ENCODE measurements at regions not wholly inside any gene's neighbourhood (a gene's known extent, or its start where the extent isn't known, plus 50 kb on each side); places are given as distances from the start of the nearest gene placed in this dataset.
A peak's percentile ranks its signal among the peaks of the same experiment; 100 is the strongest.
"Not testable (repeated sequence)": the region's sequence is repeated elsewhere in the genome, so short reads cannot be mapped to it uniquely, and the experiment has no call there.

- ATAC-seq (peak; percentile 31), DNase-seq (no peak)
- intact Hi-C loops (cut with DNase I, micrococcal nuclease): no loop called here
Measured at GRCh38 chr4:38386654-38387188, 277.3 kb upstream of the KLF3 start.

- DNase-seq (peak; percentile 42 to 60), ATAC-seq (no peak)
- intact Hi-C loops (cut with DNase I, micrococcal nuclease): no loop called here
Measured at GRCh38 chr4:38387348-38387747, 276.7 kb upstream of the KLF3 start.

- no peak for DNase-seq
- ATAC-seq: no peak
- intact Hi-C loops (cut with DNase I, micrococcal nuclease): no loop called here
Measured at GRCh38 chr4:38387819-38388218, 276.2 kb upstream of the KLF3 start.

DNA sequence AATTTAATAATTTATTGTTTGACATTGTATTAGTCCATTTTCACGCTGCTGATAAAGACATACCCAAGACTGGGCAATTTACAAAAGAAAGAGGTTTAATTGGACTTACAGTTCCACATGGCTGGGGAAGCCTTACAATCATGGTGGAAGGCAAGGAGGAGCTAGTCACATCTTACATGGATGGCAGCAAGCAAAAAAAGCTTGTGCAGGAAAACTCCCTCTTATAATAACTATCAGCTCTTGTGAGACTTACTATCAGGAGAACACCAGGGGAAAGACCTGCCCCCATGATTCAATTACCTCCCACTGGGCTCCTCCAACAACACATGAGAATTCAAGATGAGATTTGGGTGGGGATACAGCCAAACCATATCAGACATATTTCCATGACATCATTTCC lies 275.1 kb upstream of the KLF3 start:
- intact Hi-C loops (cut with DNase I, micrococcal nuclease); ATAC-seq; DNase-seq: not testable (repeated sequence)

- ATAC-seq: peak; percentile 25
- intact Hi-C loops (cut with DNase I, micrococcal nuclease): no loop called here
- DNase-seq: no peak
Measured at GRCh38 chr4:38390969-38391545, 272.9 kb upstream of the KLF3 start.

GRCh38 chr4:38392223-38392855 lies 271.7 kb upstream of the KLF3 start:
- ATAC-seq (no peak), DNase-seq (no peak)
- intact Hi-C loops (cut with DNase I, micrococcal nuclease): no loop called here

- ATAC-seq: no peak
- DNase-seq: no peak
- intact Hi-C loops (cut with DNase I, micrococcal nuclease): no loop called here
Measured at GRCh38 chr4:38396091-38396490, 267.9 kb upstream of the KLF3 start.

DNA sequence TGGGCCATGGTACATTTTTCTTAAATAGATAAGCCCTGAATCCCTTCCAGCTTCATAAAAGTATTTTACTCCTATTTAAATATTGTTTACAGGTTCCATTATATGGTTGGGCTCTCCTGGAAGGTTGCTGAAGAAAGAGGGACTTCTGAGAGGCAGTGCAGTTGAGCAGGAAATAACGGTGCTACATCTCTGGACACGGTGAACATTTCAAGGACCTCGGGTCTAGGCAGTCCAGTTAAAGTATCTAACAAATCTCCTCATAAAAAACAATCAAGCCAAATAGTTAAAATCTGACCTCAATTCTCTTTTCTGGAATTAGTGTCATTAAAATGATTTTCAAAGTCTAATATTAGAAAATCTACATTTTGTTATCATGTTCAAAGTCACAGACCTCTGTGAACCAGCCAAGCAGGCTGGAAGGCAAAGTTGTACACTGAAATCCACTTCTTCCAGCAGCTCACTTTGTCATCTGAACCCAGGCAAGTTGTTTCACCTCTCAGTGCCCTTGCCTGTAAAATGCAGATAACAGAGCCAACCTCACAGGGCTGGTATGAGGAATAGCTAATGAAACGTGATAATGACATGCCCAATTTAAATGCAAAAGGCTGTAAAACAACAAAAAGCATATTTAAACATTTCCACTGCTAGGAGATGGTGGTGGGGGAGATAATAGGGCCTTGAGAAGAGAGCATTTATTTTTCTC lies 267.0 kb upstream of the KLF3 start:
- DNase-seq (no peak), ATAC-seq (no peak)
- intact Hi-C loops (cut with DNase I, micrococcal nuclease): no loop called here

DNA sequence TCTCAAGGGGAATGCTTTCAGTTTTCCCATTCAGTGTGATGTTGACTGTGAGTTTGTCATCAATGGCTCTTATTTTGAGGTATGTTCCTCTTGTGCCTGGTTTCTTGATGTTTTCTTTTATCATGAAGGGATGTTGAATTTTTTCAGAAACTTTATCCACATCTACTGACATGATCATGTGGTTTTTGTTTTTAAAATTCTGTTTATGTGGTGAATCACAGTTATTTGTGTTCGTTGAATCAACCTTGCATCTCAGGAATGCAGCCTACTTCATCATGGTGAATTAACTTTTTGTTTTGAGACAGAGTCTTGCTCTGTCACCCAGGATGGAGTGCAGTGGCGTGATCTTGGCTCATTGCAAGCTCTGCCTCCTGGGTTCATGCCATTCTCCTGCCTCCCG lies 263.1 kb upstream of the KLF3 start:
- DNase-seq (no peak), ATAC-seq (no peak)
- intact Hi-C loops (cut with DNase I, micrococcal nuclease): no loop called here

DNA sequence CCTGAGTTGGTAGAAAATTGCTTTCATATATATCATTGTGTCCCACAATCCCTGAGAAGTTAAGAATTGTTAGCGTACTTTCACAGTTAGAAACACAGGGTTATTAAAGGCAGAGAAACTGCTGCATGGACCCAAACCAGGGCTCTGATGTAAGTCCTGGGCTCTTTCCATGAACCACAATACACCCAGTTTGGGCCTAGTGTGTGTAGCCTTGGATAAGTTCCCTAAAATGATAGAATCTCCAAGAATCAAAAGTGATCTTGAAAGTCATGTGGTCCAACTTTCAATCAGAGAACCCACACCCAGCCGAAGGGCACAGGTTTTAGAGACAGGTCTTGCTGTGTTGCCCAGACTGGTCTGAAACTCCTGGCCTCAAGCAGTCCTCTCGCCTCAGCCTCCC lies 257.8 kb upstream of the KLF3 start:
- intact Hi-C loops (cut with DNase I, micrococcal nuclease): no loop called here
- ATAC-seq: no peak
- DNase-seq: no peak

DNA sequence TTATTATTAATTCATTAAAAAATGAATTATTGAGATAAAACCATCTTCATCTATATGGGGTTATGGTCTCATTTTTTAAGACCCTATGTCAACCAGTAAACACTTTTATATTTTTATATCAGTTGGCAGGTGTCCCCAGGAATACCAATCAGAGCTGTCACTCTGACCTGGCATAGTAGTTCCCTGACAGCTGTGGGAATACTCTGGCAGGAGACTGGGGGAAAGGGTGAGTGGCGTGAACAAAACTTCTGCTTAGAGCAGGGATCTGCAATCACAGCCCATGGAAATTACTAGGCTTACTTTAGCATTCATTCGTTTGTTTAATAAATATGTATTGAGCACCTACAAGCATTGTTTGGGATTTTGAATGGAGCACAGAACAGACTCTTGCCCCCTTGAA lies 254.1 kb upstream of the KLF3 start:
- no peak for DNase-seq
- intact Hi-C loops (cut with DNase I, micrococcal nuclease): no loop called here
- ATAC-seq: no peak

DNA sequence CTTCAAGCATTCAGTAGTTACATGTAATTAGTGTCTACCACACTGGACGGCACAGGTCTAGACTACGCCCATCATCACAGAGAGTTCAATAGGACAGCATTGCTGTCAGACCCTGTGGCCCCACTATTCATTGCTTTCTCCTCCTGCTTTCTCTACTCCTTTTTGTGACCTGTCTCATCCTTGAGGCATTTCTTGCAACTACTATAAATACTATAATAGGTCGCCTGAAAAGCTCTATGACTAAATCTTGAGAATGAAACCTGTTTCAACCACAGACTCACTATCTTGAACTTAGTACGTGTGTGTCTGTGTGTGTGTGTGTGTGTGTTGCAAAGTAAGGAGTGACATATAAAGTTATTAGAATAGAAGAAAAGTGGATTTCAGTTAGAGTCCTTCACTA lies 252.9 kb upstream of the KLF3 start:
- DNase-seq (peak in 1 of 2 donors; percentile 23), ATAC-seq (peak; percentile 79)
- intact Hi-C loops (cut with DNase I, micrococcal nuclease): no loop called here

GRCh38 chr4:38411981-38412536 lies 251.9 kb upstream of the KLF3 start:
- ATAC-seq (peak; percentile 35), DNase-seq (peak in 1 of 2 donors; percentile 39)
- intact Hi-C loops (cut with DNase I, micrococcal nuclease): no loop called here

DNA sequence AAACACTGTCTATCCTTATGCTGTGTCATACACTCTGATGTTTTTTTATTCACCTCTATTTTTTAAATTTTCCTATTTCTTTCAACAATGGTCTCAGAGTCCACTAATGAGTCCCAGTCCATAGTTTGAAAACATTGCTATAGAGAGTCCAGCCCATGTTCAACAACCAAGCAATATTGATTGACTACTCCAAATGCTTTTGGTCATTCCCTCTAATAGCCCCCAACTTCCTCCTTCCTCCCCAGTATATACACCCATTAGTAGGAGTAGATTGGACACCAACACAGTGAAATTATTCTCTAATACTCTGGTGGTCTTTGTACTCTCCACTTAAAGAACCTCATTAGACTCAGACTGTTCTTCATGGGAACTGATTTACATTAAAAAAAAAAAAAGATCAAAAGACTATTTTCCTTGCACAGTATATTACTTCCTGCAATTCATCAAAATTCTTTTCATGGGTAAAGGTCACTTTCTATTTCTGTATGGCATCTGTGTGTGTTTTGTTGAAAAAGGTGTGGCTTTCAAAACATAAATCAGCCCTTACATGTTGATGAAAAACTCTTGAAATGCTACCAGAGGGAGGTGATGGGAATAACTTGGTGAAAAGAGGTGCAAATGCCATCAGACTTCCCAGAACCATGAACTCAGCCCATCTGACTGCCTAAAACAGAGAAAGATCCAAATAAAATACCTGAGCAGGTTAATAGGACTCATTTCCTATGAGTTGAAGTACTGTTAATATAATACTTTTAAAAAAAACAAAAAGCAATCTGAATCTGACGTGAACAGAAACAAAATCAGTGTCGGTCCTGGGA lies 250.3 kb upstream of the KLF3 start:
- DNase-seq (no peak), ATAC-seq (peak; percentile 86)
- intact Hi-C loops (cut with DNase I, micrococcal nuclease): no loop called here

- ATAC-seq (no peak), DNase-seq (no peak)
- intact Hi-C loops (cut with DNase I, micrococcal nuclease): no loop called here
Measured at GRCh38 chr4:38414410-38414809, 249.6 kb upstream of the KLF3 start.

DNA sequence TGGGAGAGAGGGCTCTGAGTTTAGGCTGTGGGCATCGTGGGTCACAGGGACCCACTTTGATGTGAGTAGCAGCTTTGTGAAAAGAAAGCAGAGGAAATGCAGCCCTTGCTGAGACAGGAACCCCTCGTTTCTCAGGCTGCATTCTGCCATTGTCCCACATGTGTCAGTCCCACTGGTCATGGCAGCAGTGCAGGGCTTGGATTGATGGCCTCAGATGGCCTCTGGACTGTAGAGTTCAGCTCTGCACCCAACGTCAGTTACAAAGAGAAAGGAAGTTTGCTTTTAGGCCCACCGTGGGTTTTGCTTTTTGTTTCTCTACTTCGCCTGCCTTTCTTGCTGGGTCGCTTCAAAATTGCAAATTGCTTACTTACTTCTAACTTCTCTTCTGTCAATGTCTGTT lies 248.3 kb upstream of the KLF3 start:
- intact Hi-C loops (cut with DNase I, micrococcal nuclease): no loop called here
- DNase-seq: no peak
- ATAC-seq: no peak

GRCh38 chr4:38416450-38417014 lies 247.5 kb upstream of the KLF3 start:
- ATAC-seq: no peak
- intact Hi-C loops (cut with DNase I, micrococcal nuclease): no loop called here
- no peak for DNase-seq

GRCh38 chr4:38420254-38420653 lies 243.7 kb upstream of the KLF3 start:
- ATAC-seq; DNase-seq; intact Hi-C loops (cut with DNase I, micrococcal nuclease): not testable (repeated sequence)

GRCh38 chr4:38422850-38423249 lies 241.1 kb upstream of the KLF3 start:
- DNase-seq (no peak), ATAC-seq (no peak)
- intact Hi-C loops (cut with DNase I, micrococcal nuclease): no loop called here
